ENCODE measurements at regions not wholly inside any gene's neighbourhood (a gene's known extent, or its start where the extent isn't known, plus 50 kb on each side); places are given as distances from the start of the nearest gene placed in this dataset.
"Not testable (repeated sequence)": the region's sequence is repeated elsewhere in the genome, so short reads cannot be mapped to it uniquely, and the experiment has no call there.

DNA sequence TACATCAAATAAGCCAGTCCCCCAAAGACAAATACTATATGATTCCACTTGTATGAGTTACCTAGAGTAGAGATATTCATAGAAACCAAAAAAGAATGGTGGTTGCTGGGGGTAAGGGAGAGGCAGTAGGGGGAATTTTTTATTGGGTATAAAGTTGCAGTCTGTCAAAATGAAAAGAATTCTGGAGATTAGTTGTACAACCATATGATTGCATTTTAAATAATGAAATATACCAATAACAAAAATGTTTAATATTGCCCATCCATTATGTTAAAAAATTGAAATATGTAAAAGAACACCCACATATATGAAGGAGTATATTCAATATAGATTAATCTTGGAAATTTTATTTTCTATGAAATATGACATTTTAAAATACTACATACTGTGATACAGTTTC, 1383.5 kb downstream of the FSCB start:
- in situ Hi-C loops (cut with MboI; ENCODE audit: low sequenced_read_pairs, unreplicated experiment), result no loop called here
- no peak for DNase-seq (ENCODE audit: low spot score)
- TF ChIP-seq, protein P1, sequence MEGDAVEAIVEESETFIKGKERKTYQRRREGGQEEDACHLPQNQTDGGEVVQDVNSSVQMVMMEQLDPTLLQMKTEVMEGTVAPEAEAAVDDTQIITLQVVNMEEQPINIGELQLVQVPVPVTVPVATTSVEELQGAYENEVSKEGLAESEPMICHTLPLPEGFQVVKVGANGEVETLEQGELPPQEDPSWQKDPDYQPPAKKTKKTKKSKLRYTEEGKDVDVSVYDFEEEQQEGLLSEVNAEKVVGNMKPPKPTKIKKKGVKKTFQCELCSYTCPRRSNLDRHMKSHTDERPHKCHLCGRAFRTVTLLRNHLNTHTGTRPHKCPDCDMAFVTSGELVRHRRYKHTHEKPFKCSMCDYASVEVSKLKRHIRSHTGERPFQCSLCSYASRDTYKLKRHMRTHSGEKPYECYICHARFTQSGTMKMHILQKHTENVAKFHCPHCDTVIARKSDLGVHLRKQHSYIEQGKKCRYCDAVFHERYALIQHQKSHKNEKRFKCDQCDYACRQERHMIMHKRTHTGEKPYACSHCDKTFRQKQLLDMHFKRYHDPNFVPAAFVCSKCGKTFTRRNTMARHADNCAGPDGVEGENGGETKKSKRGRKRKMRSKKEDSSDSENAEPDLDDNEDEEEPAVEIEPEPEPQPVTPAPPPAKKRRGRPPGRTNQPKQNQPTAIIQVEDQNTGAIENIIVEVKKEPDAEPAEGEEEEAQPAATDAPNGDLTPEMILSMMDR (IDR thresholded peaks at IDR 0.05; ENCODE audit: borderline replicate concordance, control extremely low read depth, extremely low read depth, insufficient read depth, missing control alignments), result no peak

GRCh38 chr14:43119672-43120071, 1387.4 kb downstream of the FSCB start:
- TF ChIP-seq, protein P1 (IDR thresholded peaks at IDR 0.05; ENCODE audit: borderline replicate concordance, control extremely low read depth, extremely low read depth, insufficient read depth, missing control alignments), result no peak
- in situ Hi-C loops (cut with MboI; ENCODE audit: low sequenced_read_pairs, unreplicated experiment), result no loop called here
- DNase-seq (ENCODE audit: low spot score), result no peak

GRCh38 chr14:43116341-43116740, 1390.7 kb downstream of the FSCB start:
- TF ChIP-seq, protein P1 (IDR thresholded peaks at IDR 0.05; ENCODE audit: borderline replicate concordance, control extremely low read depth, extremely low read depth, insufficient read depth, missing control alignments), result no peak
- in situ Hi-C loops (cut with MboI; ENCODE audit: low sequenced_read_pairs, unreplicated experiment), result no loop called here
- DNase-seq (ENCODE audit: low spot score), result no peak

- no peak for DNase-seq (ENCODE audit: low spot score)
- TF ChIP-seq, protein P1 (IDR thresholded peaks at IDR 0.05; ENCODE audit: borderline replicate concordance, control extremely low read depth, extremely low read depth, insufficient read depth, missing control alignments), result no peak
- in situ Hi-C loops (cut with MboI; ENCODE audit: low sequenced_read_pairs, unreplicated experiment), result no loop called here
Measured at GRCh38 chr14:43105305-43105704, 1401.8 kb downstream of the FSCB start.

GRCh38 chr14:43090380-43090779, 1416.7 kb downstream of the FSCB start:
- no peak for DNase-seq (ENCODE audit: low spot score)
- in situ Hi-C loops (cut with MboI; ENCODE audit: low sequenced_read_pairs, unreplicated experiment), result no loop called here

DNA sequence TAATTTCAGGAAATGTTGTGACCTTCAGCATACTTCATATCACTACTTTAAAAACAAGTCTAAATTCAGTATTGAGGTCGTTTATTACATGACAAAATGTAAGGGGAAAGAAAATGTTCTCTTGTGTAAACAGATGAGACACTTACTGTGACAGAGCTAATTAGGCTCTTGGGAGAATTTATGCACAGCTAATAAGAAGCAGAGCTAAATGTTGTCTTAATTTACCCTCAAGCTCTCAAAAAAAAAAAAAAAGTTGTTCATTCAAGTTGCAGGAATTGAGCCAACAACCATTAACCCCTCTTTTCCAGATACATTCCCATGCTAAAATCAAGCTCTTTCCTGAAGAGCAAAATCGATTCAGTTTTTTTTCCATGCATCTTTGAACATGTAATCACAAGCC, 1419.4 kb downstream of the FSCB start:
- TF ChIP-seq, protein P1 (IDR thresholded peaks at IDR 0.05; ENCODE audit: borderline replicate concordance, control extremely low read depth, extremely low read depth, insufficient read depth, missing control alignments), result no peak
- no peak for DNase-seq (ENCODE audit: low spot score)
- in situ Hi-C loops (cut with MboI; ENCODE audit: low sequenced_read_pairs, unreplicated experiment), result no loop called here

More at GRCh38 chr14:43090380-43090779, 1416.7 kb downstream of the FSCB start:
- TF ChIP-seq, protein P1 (IDR thresholded peaks at IDR 0.05; ENCODE audit: borderline replicate concordance, control extremely low read depth, extremely low read depth, insufficient read depth, missing control alignments), result no peak

DNA sequence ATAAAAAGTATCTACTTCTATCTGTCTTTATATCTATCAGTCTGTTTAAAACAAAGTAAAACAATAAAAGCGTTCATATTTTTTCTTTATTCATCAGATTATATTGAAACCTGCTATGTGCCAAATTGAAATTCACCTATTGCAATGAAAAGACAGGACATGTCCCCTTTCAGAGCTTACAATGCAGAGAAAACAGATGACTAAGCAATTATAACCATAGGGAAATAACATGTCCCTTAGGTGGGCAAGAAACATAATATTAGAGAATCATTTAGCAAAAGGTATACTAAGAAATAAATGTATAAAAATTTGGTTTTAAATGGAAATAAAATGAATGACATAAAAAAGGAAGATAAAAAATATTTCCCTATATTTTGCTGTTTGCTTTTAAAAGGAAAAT, 1421.3 kb downstream of the FSCB start:
- TF ChIP-seq, protein P1 (IDR thresholded peaks at IDR 0.05; ENCODE audit: borderline replicate concordance, control extremely low read depth, extremely low read depth, insufficient read depth, missing control alignments), result no peak
- in situ Hi-C loops (cut with MboI; ENCODE audit: low sequenced_read_pairs, unreplicated experiment), result no loop called here
- no peak for DNase-seq (ENCODE audit: low spot score)

GRCh38 chr14:43067372-43067771, 1439.7 kb downstream of the FSCB start:
- DNase-seq (ENCODE audit: low spot score), result not testable (repeated sequence)

More at GRCh38 chr14:43067372-43067771, 1439.7 kb downstream of the FSCB start:
- in situ Hi-C loops (cut with MboI; ENCODE audit: low sequenced_read_pairs, unreplicated experiment), result not testable (repeated sequence)

Data from GM13976 (cell line).